Keratinocyte (primary cell): ENCODE measurements at regions not wholly inside any gene's neighbourhood (a gene's known extent, or its start where the extent isn't known, plus 50 kb on each side); places are given as distances from the start of the nearest gene placed in this dataset.

ENCODE experiments used
- CTCF ChIP-seq, 3 experiments: IDR thresholded peaks in 1 of 3; conservative IDR thresholded peaks in 1 of 3; optimal IDR thresholded peaks in 1 of 3; 2 replicates in 2 of 3; 3 replicates in 1 of 3; pipeline versions ENCODE3 to v1.5.1; 2011; ENCODE audit warnings: low read length in 3 of 3, mild to moderate bottlenecking in 3 of 3, moderate library complexity in 2 of 3, control low read depth in 1 of 3, inconsistent platforms in 1 of 3; ENCODE audit not compliant: insufficient read depth in 2 of 3; ENCODE audit errors: extremely low read depth in 1 of 3
- EZH2 ChIP-seq: IDR thresholded peaks from one replicate; pipeline ENCODE4 v1.6.1; 2012; ENCODE audit warnings: inconsistent platforms, mild to moderate bottlenecking, low read length, moderate library complexity

GRCh38 chr4:27094783-27095182, 234.1 kb downstream of the STIM2 start:
- TF ChIP-seq CTCF (optimal IDR thresholded peaks at IDR 0.05 in 1 of 3, IDR thresholded peaks at IDR 0.05 in 1 of 3, conservative IDR thresholded peaks at IDR 0.05 in 1 of 3; ENCODE audit: extremely low read depth in 1 of 3, insufficient read depth in 2 of 3, low read length in 3 of 3) (no peak), EZH2 (no peak)
